B cell (primary cell): ENCODE measurements at regions not wholly inside any gene's neighbourhood (a gene's known extent, or its start where the extent isn't known, plus 50 kb on each side); places are given as distances from the start of the nearest gene placed in this dataset.

ENCODE experiments used
- ATAC-seq: fragments of 200-7000 bp; cut with Tn5 transposase; one replicate; pipeline ENCODE4 v1.10.0; 2021; ENCODE audit warnings: low read depth, mild to moderate bottlenecking, moderate number of reproducible peaks, moderate library complexity
- CTCF ChIA-PET: fragments of 350-600 bp; sonication (Branson Sonifier 250); formaldehyde crosslinking; loops from one replicate; lab custom pipeline; 2021; ENCODE audit warnings: antibody characterized with exemption, inconsistent platforms; lab: Charles Lee
- POLR2A ChIA-PET: fragments of 350-600 bp; sonication (Branson Sonifier 250); formaldehyde crosslinking; loops from one replicate; lab custom pipeline; 2021; ENCODE audit warnings: antibody characterized with exemption; lab: Charles Lee
- DNase-seq: peaks from one replicate; pipeline ENCODE4 v3.0.0; 2013
- H2AFZ ChIP-seq: 2 replicates; pipeline ENCODE4 v1.6.1; 2012; ENCODE audit warnings: mild to moderate bottlenecking, low read depth, low read length; ENCODE audit not compliant: insufficient read depth, poor library complexity, severe bottlenecking
- H3K27ac ChIP-seq, 2 donors: 1 replicate in 1 of 2; 2 replicates in 1 of 2; pipeline ENCODE4 v1.5.1; 2012 to 2013; ENCODE audit warnings: low read length in 2 of 2, mild to moderate bottlenecking in 2 of 2, moderate library complexity in 1 of 2
- H3K27me3 ChIP-seq, 4 experiments: fragments of 200-600 bp in 1 of 4; sonication (generic) in 1 of 4; replicated peaks in 1 of 4; 1 replicate in 2 of 4; 2 replicates in 2 of 4; pipeline versions ENCODE4 v1.6.1 to v1.7.0; 2013 to 2016; ENCODE audit warnings: low read length in 3 of 4, mild to moderate bottlenecking in 2 of 4, mixed read lengths in 1 of 4, moderate library complexity in 1 of 4; ENCODE audit not compliant: insufficient read depth in 4 of 4, control insufficient read depth in 3 of 4; ENCODE audit errors: control extremely low read depth in 1 of 4
- H3K36me3 ChIP-seq, 2 experiments: replicated peaks in 1 of 2; 1 replicate in 1 of 2; 2 replicates in 1 of 2; pipeline versions ENCODE4 v1.6.1 to v1.7.1; 2013; ENCODE audit warnings: low read length in 1 of 2; ENCODE audit not compliant: insufficient read depth in 2 of 2, control insufficient read depth in 1 of 2; ENCODE audit errors: control extremely low read depth in 1 of 2, extremely low read depth in 1 of 2
- H3K4me1 ChIP-seq, 2 donors: fragments of 200-600 bp in 1 of 2; sonication (generic) in 1 of 2; 1 replicate in 1 of 2; 2 replicates in 1 of 2; pipeline versions ENCODE4 v1.5.1 to v1.6.1; 2013 to 2017; ENCODE audit warnings: low read length in 2 of 2; ENCODE audit not compliant: control insufficient read depth in 2 of 2, insufficient read depth in 2 of 2
- H3K4me2 ChIP-seq: replicated peaks from 2 replicates; pipeline ENCODE3; 2012; ENCODE audit warnings: mild to moderate bottlenecking, low read depth, low read length; ENCODE audit not compliant: poor library complexity, severe bottlenecking
- H3K4me3 ChIP-seq, 5 experiments: fragments of 200-600 bp in 1 of 5; sonication (generic) in 1 of 5; 1 replicate in 3 of 5; 2 replicates in 2 of 5; pipeline versions ENCODE4 v1.5.1 to v1.7.0; 2011 to 2016; ENCODE audit warnings: low read length in 4 of 5, mild to moderate bottlenecking in 4 of 5, low read depth in 2 of 5, control low read depth in 1 of 5, moderate library complexity in 1 of 5; ENCODE audit not compliant: insufficient read depth in 1 of 5; ENCODE audit errors: control extremely low read depth in 1 of 5, extremely low read depth in 1 of 5
- H3K79me2 ChIP-seq: fragments of 200-600 bp; sonication (generic); one replicate; pipeline ENCODE4 v1.6.0; 2016; ENCODE audit warnings: low read length; ENCODE audit not compliant: control insufficient read depth, insufficient read depth
- H3K9ac ChIP-seq: fragments of 200-600 bp; sonication (generic); 2 replicates; pipeline ENCODE4 v1.6.1; 2017; ENCODE audit warnings: mild to moderate bottlenecking, low read length, moderate library complexity
- H3K9me3 ChIP-seq, 3 donors: one replicate each; pipeline versions ENCODE4 v1.6.1 to v1.7.1; 2013; ENCODE audit warnings: low read length in 2 of 3; ENCODE audit not compliant: control insufficient read depth in 2 of 3, insufficient read depth in 1 of 3; ENCODE audit errors: control extremely low read depth in 1 of 3
- H4K20me1 ChIP-seq: 2 replicates; pipeline ENCODE4 v1.6.0; 2012; ENCODE audit warnings: mild to moderate bottlenecking, low read length; ENCODE audit not compliant: insufficient read depth, control insufficient read depth, poor library complexity, severe bottlenecking
- H3K27ac Mint-ChIP-seq: one replicate; pipeline ENCODE4 v1.8.0; 2021; ENCODE audit warnings: mixed read lengths
- H3K27me3 Mint-ChIP-seq: one replicate; pipeline ENCODE4 v1.8.0; 2021; ENCODE audit warnings: mixed read lengths
- H3K4me1 Mint-ChIP-seq: one replicate; pipeline ENCODE4 v1.8.0; 2021; ENCODE audit warnings: mixed read lengths
- H3K4me3 Mint-ChIP-seq: one replicate; pipeline ENCODE4 v1.8.0; 2021; ENCODE audit warnings: mixed read lengths
- H3K9me3 Mint-ChIP-seq: one replicate; pipeline ENCODE4 v1.8.0; 2022; ENCODE audit warnings: mixed read lengths; ENCODE audit not compliant: insufficient read depth
- CTCF ChIP-seq: fragments of 200-600 bp; IDR thresholded peaks from one replicate; pipeline ENCODE4 v1.8.0; 2022; ENCODE audit warnings: antibody characterized with exemption, mild to moderate bottlenecking
- EZH2 ChIP-seq: IDR thresholded peaks from 2 replicates; pipeline ENCODE4 v1.6.1; 2012; ENCODE audit warnings: borderline replicate concordance, low read depth, mild to moderate bottlenecking, moderate library complexity, low read length; ENCODE audit not compliant: insufficient read depth, poor library complexity, severe bottlenecking
- WGBS: methylation state at CpG from one replicate; pipeline ENCODE4 v1.1.5; 2013; ENCODE audit warnings: missing lambda C conversion rate; ENCODE audit not compliant: insufficient coverage; 5-methylcytosine and 5-hydroxymethylcytosine counted together
- intact Hi-C: fragments of 100-400 bp; cut with micrococcal nuclease; formaldehyde crosslinking; loops from one replicate; pipeline ENCODE4 v1.10.0; 2022

DNA sequence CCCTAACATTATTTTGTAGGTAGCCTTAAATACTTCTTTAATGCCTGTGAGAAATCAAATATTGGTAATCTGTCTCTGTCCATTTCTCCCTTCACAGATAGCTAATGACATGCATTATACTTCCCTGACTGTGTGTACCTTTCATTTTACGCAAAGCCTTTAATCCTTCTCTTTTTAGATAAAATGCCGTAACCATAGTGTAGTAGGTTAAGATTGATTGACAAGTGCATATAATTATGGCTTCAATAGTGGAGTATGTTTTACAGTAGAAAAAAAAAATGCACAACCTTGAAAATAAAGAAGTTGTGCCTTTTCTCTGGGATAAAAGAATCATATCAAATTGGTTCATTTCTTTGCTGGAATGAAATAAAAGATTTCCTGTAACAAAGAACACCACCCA is 559.6 kb upstream of the GRAMD2B start:
- H3K27ac Mint-ChIP-seq: no peak overlapping the region
- no peak for ATAC-seq

GRCh38 chr5:125865166-125865815 is 557.9 kb upstream of the GRAMD2B start:
- Histone ChIP-seq H3K79me2 (no peaks in the 10 kb centered on the region), H3K4me2 (no peak overlapping the region), H3K9me3 (peaks cover 0 to 4% (median 0%) of the 10 kb centered on the region in 3 donors), H2AFZ (no peak overlapping the region), H3K36me3 (no peaks in the 10 kb centered on the region), H3K27ac (no peak overlapping the region), H3K9ac (no peak overlapping the region), H3K4me1 (no peaks in the 10 kb centered on the region), H3K4me3 (no peak overlapping the region), H4K20me1 (no peaks in the 10 kb centered on the region), H3K27me3 (no peaks in the 10 kb centered on the region)
- Mint-ChIP-seq H3K27ac (no peak overlapping the region), H3K4me3 (no peak overlapping the region), H3K27me3 (peaks cover 3% of the 10 kb centered on the region), H3K4me1 (peaks cover 3% of the 10 kb centered on the region), H3K9me3 (no peaks in the 10 kb centered on the region)
- WGBS: 39% methylated on average over 4 of the region's 4 CpGs
- DNase-seq (no peak), ATAC-seq (no peak)
- intact Hi-C loops: no loop called here
- ChIA-PET CTCF (no interaction called here), POLR2A (no interaction called here)
- TF ChIP-seq EZH2 (no peak), CTCF (no peak)

More for the DNA sequence above, 559.6 kb upstream of the GRAMD2B start:
- CTCF ChIA-PET: no interaction called here
- H3K79me2 ChIP-seq: no peaks in the 10 kb centered on the region
- POLR2A ChIA-PET: no interaction called here
- no peak for DNase-seq
- no CpG with 5 or more reads among the region's 2 CpGs for WGBS
- Mint-ChIP-seq H3K27me3 (peaks cover 3% of the 10 kb centered on the region), H3K4me3 (no peak overlapping the region), H3K4me1 (peaks cover 3% of the 10 kb centered on the region), H3K9me3 (peaks cover under 1% of the 10 kb centered on the region)
- H4K20me1 ChIP-seq: no peaks in the 10 kb centered on the region
- H2AFZ ChIP-seq: no peak overlapping the region
- no peaks in the 10 kb centered on the region for H3K36me3 ChIP-seq
- H3K4me3 ChIP-seq: no peak overlapping the region
- TF ChIP-seq EZH2 (no peak), CTCF (no peak)
- H3K4me1 ChIP-seq: no peaks in the 10 kb centered on the region
- intact Hi-C loops: no loop called here
- H3K4me2 ChIP-seq: no peak overlapping the region
- peaks cover 0 to 4% (median 0%) of the 10 kb centered on the region in 3 donors for H3K9me3 ChIP-seq
- no peaks in the 10 kb centered on the region for H3K27me3 ChIP-seq
- no peak overlapping the region for H3K27ac ChIP-seq
- no peak overlapping the region for H3K9ac ChIP-seq
